ENCODE measurements at regions not wholly inside any gene's neighbourhood (a gene's known extent, or its start where the extent isn't known, plus 50 kb on each side); places are given as distances from the start of the nearest gene placed in this dataset.
"Not testable (repeated sequence)": the region's sequence is repeated elsewhere in the genome, so short reads cannot be mapped to it uniquely, and the experiment has no call there.

- Histone ChIP-seq H3K27me3 (ENCODE audit: insufficient read depth, insufficient read length) (no peaks in the 10 kb centered on the region), H3K4me3 (ENCODE audit: insufficient read length, low read depth) (no peak overlapping the region), H3K36me3 (ENCODE audit: insufficient read depth, insufficient read length, low read length) (no peaks in the 10 kb centered on the region), H3K4me1 (ENCODE audit: insufficient read depth, insufficient read length) (peaks cover 12% of the 10 kb centered on the region), H3K9me3 (ENCODE audit: insufficient read depth, low read length) (peaks cover 22% of the 10 kb centered on the region), H3K9ac (ENCODE audit: insufficient read length, low read depth) (no peak overlapping the region)
- TF ChIP-seq YY1 (IDR thresholded peaks at IDR 0.05; ENCODE audit: insufficient read depth, insufficient read length) (no peak), SUZ12 (IDR thresholded peaks at IDR 0.05; ENCODE audit: extremely low read depth, insufficient read depth, insufficient read length) (no peak), ZNF274 (IDR thresholded peaks at IDR 0.05; ENCODE audit: low read depth, low read length) (no peak)
- no peak for DNase-seq (ENCODE audit: low read depth, low spot score)
Observed at GRCh38 chr2:234702731-234703225, 205.9 kb upstream of the ARL4C start.

GRCh38 chr2:234701841-234702240 lies 205.0 kb upstream of the ARL4C start:
- DNase-seq (ENCODE audit: low read depth, low spot score) = no peak
- Histone ChIP-seq H3K4me1 (ENCODE audit: insufficient read depth, insufficient read length) (peaks cover 12% of the 10 kb centered on the region), H3K9me3 (ENCODE audit: insufficient read depth, low read length) (peaks cover 31% of the 10 kb centered on the region), H3K9ac (ENCODE audit: insufficient read length, low read depth) (no peak overlapping the region), H3K27me3 (ENCODE audit: insufficient read depth, insufficient read length) (no peaks in the 10 kb centered on the region), H3K4me3 (ENCODE audit: insufficient read length, low read depth) (no peak overlapping the region), H3K36me3 (ENCODE audit: insufficient read depth, insufficient read length, low read length) (no peaks in the 10 kb centered on the region)
- TF ChIP-seq SUZ12 (IDR thresholded peaks at IDR 0.05; ENCODE audit: extremely low read depth, insufficient read depth, insufficient read length) (no peak), ZNF274 (IDR thresholded peaks at IDR 0.05; ENCODE audit: low read depth, low read length) (no peak), YY1 (IDR thresholded peaks at IDR 0.05; ENCODE audit: insufficient read depth, insufficient read length) (no peak)

GRCh38 chr2:234701421-234701820 lies 204.5 kb upstream of the ARL4C start:
- Histone ChIP-seq H3K27me3 (ENCODE audit: insufficient read depth, insufficient read length) (no peaks in the 10 kb centered on the region), H3K4me1 (ENCODE audit: insufficient read depth, insufficient read length) (peaks cover 12% of the 10 kb centered on the region), H3K36me3 (ENCODE audit: insufficient read depth, insufficient read length, low read length) (no peaks in the 10 kb centered on the region), H3K9ac (ENCODE audit: insufficient read length, low read depth) (no peak overlapping the region), H3K4me3 (ENCODE audit: insufficient read length, low read depth) (no peak overlapping the region), H3K9me3 (ENCODE audit: insufficient read depth, low read length) (peaks cover 35% of the 10 kb centered on the region)
- no peak for TF ChIP-seq SUZ12 (IDR thresholded peaks at IDR 0.05; ENCODE audit: extremely low read depth, insufficient read depth, insufficient read length)
- no peak for TF ChIP-seq YY1 (IDR thresholded peaks at IDR 0.05; ENCODE audit: insufficient read depth, insufficient read length)
- TF ChIP-seq ZNF274 (IDR thresholded peaks at IDR 0.05; ENCODE audit: low read depth, low read length) = no peak
- no peak for DNase-seq (ENCODE audit: low read depth, low spot score)

GRCh38 chr2:234699456-234699855 lies 202.6 kb upstream of the ARL4C start:
- H3K9me3 ChIP-seq (ENCODE audit: insufficient read depth, low read length) = peaks cover 55% of the 10 kb centered on the region
- DNase-seq (ENCODE audit: low read depth, low spot score) = no peak
- H3K36me3 ChIP-seq (ENCODE audit: insufficient read depth, insufficient read length, low read length) = no peaks in the 10 kb centered on the region
- H3K4me1 ChIP-seq (ENCODE audit: insufficient read depth, insufficient read length) = peaks cover 10% of the 10 kb centered on the region
- H3K27me3 ChIP-seq (ENCODE audit: insufficient read depth, insufficient read length) = no peaks in the 10 kb centered on the region
- no peak for TF ChIP-seq YY1 (IDR thresholded peaks at IDR 0.05; ENCODE audit: insufficient read depth, insufficient read length)
- TF ChIP-seq ZNF274 (IDR thresholded peaks at IDR 0.05; ENCODE audit: low read depth, low read length) = no peak
- TF ChIP-seq SUZ12 (IDR thresholded peaks at IDR 0.05; ENCODE audit: extremely low read depth, insufficient read depth, insufficient read length) = no peak
- no peak overlapping the region for H3K4me3 ChIP-seq (ENCODE audit: insufficient read length, low read depth)
- no peak overlapping the region for H3K9ac ChIP-seq (ENCODE audit: insufficient read length, low read depth)

GRCh38 chr2:234697300-234697876 lies 200.5 kb upstream of the ARL4C start:
- peaks cover 58% of the 10 kb centered on the region for H3K9me3 ChIP-seq (ENCODE audit: insufficient read depth, low read length)
- not testable (repeated sequence) for H3K4me3 ChIP-seq (ENCODE audit: insufficient read length, low read depth); DNase-seq (ENCODE audit: low read depth, low spot score); H3K9ac ChIP-seq (ENCODE audit: insufficient read length, low read depth); H3K36me3 ChIP-seq (ENCODE audit: insufficient read depth, insufficient read length, low read length); H3K4me1 ChIP-seq (ENCODE audit: insufficient read depth, insufficient read length); H3K27me3 ChIP-seq (ENCODE audit: insufficient read depth, insufficient read length)

- no peaks in the 10 kb centered on the region for H3K36me3 ChIP-seq (ENCODE audit: insufficient read depth, insufficient read length, low read length)
- H3K27me3 ChIP-seq (ENCODE audit: insufficient read depth, insufficient read length) = no peaks in the 10 kb centered on the region
- peaks cover 58% of the 10 kb centered on the region for H3K9me3 ChIP-seq (ENCODE audit: insufficient read depth, low read length)
- no peaks in the 10 kb centered on the region for H3K4me1 ChIP-seq (ENCODE audit: insufficient read depth, insufficient read length)
- DNase-seq (ENCODE audit: low read depth, low spot score) = no peak
- H3K4me3 ChIP-seq (ENCODE audit: insufficient read length, low read depth) = no peak overlapping the region
- TF ChIP-seq SUZ12 (IDR thresholded peaks at IDR 0.05; ENCODE audit: extremely low read depth, insufficient read depth, insufficient read length) (no peak), YY1 (IDR thresholded peaks at IDR 0.05; ENCODE audit: insufficient read depth, insufficient read length) (no peak), ZNF274 (IDR thresholded peaks at IDR 0.05; ENCODE audit: low read depth, low read length) (no peak)
- no peak overlapping the region for H3K9ac ChIP-seq (ENCODE audit: insufficient read length, low read depth)
Observed at GRCh38 chr2:234695981-234696380, 199.1 kb upstream of the ARL4C start.

GRCh38 chr2:234694244-234695013 lies 197.5 kb upstream of the ARL4C start:
- H3K9ac ChIP-seq (ENCODE audit: insufficient read length, low read depth) = no peak overlapping the region
- no peaks in the 10 kb centered on the region for H3K4me1 ChIP-seq (ENCODE audit: insufficient read depth, insufficient read length)
- DNase-seq (ENCODE audit: low read depth, low spot score) = no peak

GRCh38 chr2:234693681-234694190 lies 196.9 kb upstream of the ARL4C start:
- not testable (repeated sequence) for H3K27me3 ChIP-seq (ENCODE audit: insufficient read depth, insufficient read length); H3K9ac ChIP-seq (ENCODE audit: insufficient read length, low read depth); H3K4me1 ChIP-seq (ENCODE audit: insufficient read depth, insufficient read length); H3K36me3 ChIP-seq (ENCODE audit: insufficient read depth, insufficient read length, low read length); H3K4me3 ChIP-seq (ENCODE audit: insufficient read length, low read depth); DNase-seq (ENCODE audit: low read depth, low spot score)
- peaks cover 46% of the 10 kb centered on the region for H3K9me3 ChIP-seq (ENCODE audit: insufficient read depth, low read length)

More at GRCh38 chr2:234694244-234695013, 197.5 kb upstream of the ARL4C start:
- peaks cover 52% of the 10 kb centered on the region for H3K9me3 ChIP-seq (ENCODE audit: insufficient read depth, low read length)
- no peaks in the 10 kb centered on the region for H3K27me3 ChIP-seq (ENCODE audit: insufficient read depth, insufficient read length)
- no peaks in the 10 kb centered on the region for H3K36me3 ChIP-seq (ENCODE audit: insufficient read depth, insufficient read length, low read length)
- TF ChIP-seq ZNF274 (IDR thresholded peaks at IDR 0.05; ENCODE audit: low read depth, low read length) (no peak), SUZ12 (IDR thresholded peaks at IDR 0.05; ENCODE audit: extremely low read depth, insufficient read depth, insufficient read length) (no peak), YY1 (IDR thresholded peaks at IDR 0.05; ENCODE audit: insufficient read depth, insufficient read length) (no peak)
- no peak overlapping the region for H3K4me3 ChIP-seq (ENCODE audit: insufficient read length, low read depth)

GRCh38 chr2:234693191-234693590 lies 196.3 kb upstream of the ARL4C start:
- not testable (repeated sequence) for H3K36me3 ChIP-seq (ENCODE audit: insufficient read depth, insufficient read length, low read length); H3K9ac ChIP-seq (ENCODE audit: insufficient read length, low read depth); DNase-seq (ENCODE audit: low read depth, low spot score); H3K4me1 ChIP-seq (ENCODE audit: insufficient read depth, insufficient read length); H3K27me3 ChIP-seq (ENCODE audit: insufficient read depth, insufficient read length); H3K4me3 ChIP-seq (ENCODE audit: insufficient read length, low read depth)
- H3K9me3 ChIP-seq (ENCODE audit: insufficient read depth, low read length) = peaks cover 40% of the 10 kb centered on the region

Data from NT2/D1 (cell line).